ENCODE measurements at regions not wholly inside any gene's neighbourhood (a gene's known extent, or its start where the extent isn't known, plus 50 kb on each side); places are given as distances from the start of the nearest gene placed in this dataset.

GRCh38 chr13:83557845-83558244 lies 324.4 kb downstream of the SLITRK1 start:
- no peak overlapping the region for H3K4me3 ChIP-seq
- intact Hi-C loops (cut with micrococcal nuclease; ENCODE audit: unreplicated experiment) (no loop called here), in situ Hi-C loops (cut with MboI) (no loop called here)
- FAIRE-seq: no peak
- 54% methylated on average over 2 of the region's 2 CpGs for WGBS (ENCODE audit: insufficient coverage, insufficient replicate concordance, low lambda C conversion rate, missing lambda C conversion rate)
- no peaks in the 10 kb centered on the region for H3K36me3 ChIP-seq (ENCODE audit: control insufficient read depth in 2 of 2, insufficient read depth in 2 of 2, low read length in 1 of 2)
- ATAC-seq: no peak
- no peak overlapping the region for H3K27ac ChIP-seq (ENCODE audit: control insufficient read depth, insufficient read depth)
- SMC1A ChIA-PET (ENCODE audit: uncharacterized antibody, unreplicated experiment): no interaction called here
- H3K79me2 ChIP-seq (ENCODE audit: control insufficient read depth, insufficient read depth, low read length): no peaks in the 10 kb centered on the region
- no peak overlapping the region for H3K4me2 ChIP-seq (ENCODE audit: control insufficient read depth, insufficient read depth)
- H3K9me3 ChIP-seq (replicated peaks; ENCODE audit: control insufficient read depth, insufficient read depth, low read length): no peaks in the 10 kb centered on the region
- no peak for DNase-seq (ENCODE audit: low read depth, low spot score)
- no peak overlapping the region for H2AFZ ChIP-seq (ENCODE audit: control insufficient read depth, low read depth, low read length)
- CTCF ChIA-PET: no interaction called here
- POLR2A ChIA-PET: no interaction called here
- H3K9ac ChIP-seq (ENCODE audit: control insufficient read depth, insufficient read depth, low read length): no peak overlapping the region
- no peaks in the 10 kb centered on the region for H4K20me1 ChIP-seq (ENCODE audit: control insufficient read depth, insufficient read depth)
- RAD21 ChIA-PET (ENCODE audit: unreplicated experiment): no interaction called here
- H3K27me3 ChIP-seq (replicated peaks in 1 of 2; ENCODE audit: control insufficient read depth in 2 of 2, insufficient read depth in 2 of 2, low read length in 1 of 2): no peaks in the 10 kb centered on the region
- no peaks in the 10 kb centered on the region for H3K4me1 ChIP-seq (ENCODE audit: control insufficient read depth, insufficient read depth, low read length)
- no TSS peak for BruUV-seq (replicated peaks)
- TF ChIP-seq NKRF (conservative IDR thresholded peaks at IDR 0.05): no peak
- TF ChIP-seq TCF12 (IDR thresholded peaks at IDR 0.05; ENCODE audit: low read depth, low read length): no peak
- TF ChIP-seq NFXL1 (IDR thresholded peaks at IDR 0.05; ENCODE audit: borderline replicate concordance): no peak
- TF ChIP-seq PBX3 (IDR thresholded peaks at IDR 0.05; ENCODE audit: insufficient replicate concordance, low read depth, low read length): no peak
- no peak for TF ChIP-seq FOXK2 (IDR thresholded peaks at IDR 0.05)
- no peak for TF ChIP-seq ESRRA (IDR thresholded peaks at IDR 0.05; ENCODE audit: low read length)
- no peak for TF ChIP-seq RELB (IDR thresholded peaks at IDR 0.05; ENCODE audit: low read depth)
- TF ChIP-seq KLF5 (IDR thresholded peaks at IDR 0.05; ENCODE audit: partially characterized antibody): no peak
- TF ChIP-seq RBBP5 (conservative IDR thresholded peaks at IDR 0.05): no peak
- no peak for TF ChIP-seq ZBTB11 (CRISPR knock-in tag; IDR thresholded peaks at IDR 0.05)
- TF ChIP-seq ASH2L (IDR thresholded peaks at IDR 0.05; ENCODE audit: borderline replicate concordance, low read depth): no peak
- TF ChIP-seq BRCA1 (IDR thresholded peaks at IDR 0.05; ENCODE audit: low read depth, low read length): no peak
- no peak for TF ChIP-seq REST (IDR thresholded peaks at IDR 0.05; ENCODE audit: low read depth, low read length)
- TF ChIP-seq CREM (IDR thresholded peaks at IDR 0.05; ENCODE audit: low read depth): no peak

Data from GM12878 (cell line).